Activated CD4-positive, alpha-beta memory T cell treated with anti-CD3 and anti-CD28 coated beads, Interleukin-2, amount 10 ng/mL, durations not matched to agents 7 days and 5 days (primary cell): ENCODE measurements at regions not wholly inside any gene's neighbourhood (a gene's known extent, or its start where the extent isn't known, plus 50 kb on each side); places are given as distances from the start of the nearest gene placed in this dataset.
"Not testable (repeated sequence)": the region's sequence is repeated elsewhere in the genome, so short reads cannot be mapped to it uniquely, and the experiment has no call there.

Experiments used
- CTCF ChIA-PET: fragments of 350-600 bp; sonication (Branson Sonifier 250); formaldehyde crosslinking; loops from one replicate; lab custom pipeline; 2021; ENCODE audit warnings: antibody characterized with exemption, inconsistent platforms; lab: Charles Lee
- POLR2A ChIA-PET: fragments of 350-600 bp; sonication (Branson Sonifier 250); formaldehyde crosslinking; loops from one replicate; lab custom pipeline; 2021; ENCODE audit warnings: antibody characterized with exemption; lab: Charles Lee
- DNase-seq: peaks from one replicate; pipeline ENCODE4 v3.0.0-alpha.2; 2020
- H3K27ac Mint-ChIP-seq: one replicate; pipeline ENCODE4 v1.8.0; 2021; ENCODE audit warnings: mild to moderate bottlenecking, mixed read lengths
- H3K27me3 Mint-ChIP-seq: one replicate; pipeline ENCODE4 v1.8.0; 2021; ENCODE audit warnings: mixed read lengths
- H3K36me3 Mint-ChIP-seq: one replicate; pipeline ENCODE4 v1.8.0; 2021; ENCODE audit warnings: low read depth, mixed read lengths
- H3K4me1 Mint-ChIP-seq: one replicate; pipeline ENCODE4 v1.8.0; 2021; ENCODE audit warnings: mixed read lengths
- H3K4me3 Mint-ChIP-seq: one replicate; pipeline ENCODE4 v1.8.0; 2021; ENCODE audit warnings: mild to moderate bottlenecking, mixed read lengths
- H3K9me3 Mint-ChIP-seq: one replicate; pipeline ENCODE4 v1.8.0; 2021; ENCODE audit warnings: mixed read lengths

GRCh38 chr6:60763464-60764080, 1522.5 kb downstream of the KHDRBS2 start:
- not testable (repeated sequence) for H3K27me3 Mint-ChIP-seq

GRCh38 chr6:60760928-60761327, 1525.1 kb downstream of the KHDRBS2 start:
- CTCF ChIA-PET, H3K4me1 Mint-ChIP-seq, H3K27me3 Mint-ChIP-seq, POLR2A ChIA-PET, H3K27ac Mint-ChIP-seq, H3K4me3 Mint-ChIP-seq, DNase-seq, H3K36me3 Mint-ChIP-seq: not testable (repeated sequence)
- H3K9me3 Mint-ChIP-seq: peaks cover 11% of the 10 kb centered on the region

More at GRCh38 chr6:60763464-60764080, 1522.5 kb downstream of the KHDRBS2 start:
- H3K9me3 Mint-ChIP-seq: peaks cover 12% of the 10 kb centered on the region
- H3K27ac Mint-ChIP-seq, H3K36me3 Mint-ChIP-seq, H3K4me1 Mint-ChIP-seq, CTCF ChIA-PET, H3K4me3 Mint-ChIP-seq, POLR2A ChIA-PET, DNase-seq: not testable (repeated sequence)

- H3K36me3 Mint-ChIP-seq, H3K27me3 Mint-ChIP-seq, POLR2A ChIA-PET, DNase-seq, H3K4me3 Mint-ChIP-seq, H3K4me1 Mint-ChIP-seq, H3K27ac Mint-ChIP-seq: not testable (repeated sequence)
- peaks cover 17% of the 10 kb centered on the region for H3K9me3 Mint-ChIP-seq
- CTCF ChIA-PET: interaction anchor here (0.7 kb wide), 1 partner anchor 408 kb away, joined by 5 read pairs; no protein-coding TSS in a partner anchor
Observed at GRCh38 chr6:60759149-60759825, 1526.7 kb downstream of the KHDRBS2 start.

GRCh38 chr6:60758725-60759124, 1527.3 kb downstream of the KHDRBS2 start:
- H3K27me3 Mint-ChIP-seq, POLR2A ChIA-PET, H3K36me3 Mint-ChIP-seq, H3K27ac Mint-ChIP-seq, DNase-seq, H3K4me3 Mint-ChIP-seq, H3K4me1 Mint-ChIP-seq: not testable (repeated sequence)
- peaks cover 15% of the 10 kb centered on the region for H3K9me3 Mint-ChIP-seq
- CTCF ChIA-PET: interaction anchor here (0.7 kb wide), 2 partner anchors 13 to 409 kb away, joined by 3 to 5 read pairs; no protein-coding TSS in a partner anchor

GRCh38 chr6:60754879-60755278, 1531.1 kb downstream of the KHDRBS2 start:
- Mint-ChIP-seq H3K9me3 (peaks cover 23% of the 10 kb centered on the region), H3K27me3 (no peaks in the 10 kb centered on the region), H3K27ac (no peak overlapping the region), H3K36me3 (no peaks in the 10 kb centered on the region), H3K4me1 (no peaks in the 10 kb centered on the region), H3K4me3 (no peak overlapping the region)
- ChIA-PET CTCF (no interaction called here), POLR2A (no interaction called here)
- no peak for DNase-seq

- H3K9me3 Mint-ChIP-seq: peaks cover 15% of the 10 kb centered on the region
- H3K27me3 Mint-ChIP-seq, H3K4me1 Mint-ChIP-seq, H3K27ac Mint-ChIP-seq, H3K4me3 Mint-ChIP-seq, H3K36me3 Mint-ChIP-seq, CTCF ChIA-PET, DNase-seq, POLR2A ChIA-PET: not testable (repeated sequence)
Observed at GRCh38 chr6:60750353-60751081, 1535.5 kb downstream of the KHDRBS2 start.

GRCh38 chr6:60747765-60748556, 1538.1 kb downstream of the KHDRBS2 start:
- H3K9me3 Mint-ChIP-seq, H3K27ac Mint-ChIP-seq, H3K4me1 Mint-ChIP-seq, H3K36me3 Mint-ChIP-seq, POLR2A ChIA-PET, CTCF ChIA-PET, H3K27me3 Mint-ChIP-seq, H3K4me3 Mint-ChIP-seq, DNase-seq: not testable (repeated sequence)

- CTCF ChIA-PET, H3K9me3 Mint-ChIP-seq, H3K27ac Mint-ChIP-seq, H3K27me3 Mint-ChIP-seq, DNase-seq, H3K4me3 Mint-ChIP-seq, H3K36me3 Mint-ChIP-seq, H3K4me1 Mint-ChIP-seq, POLR2A ChIA-PET: not testable (repeated sequence)
Observed at GRCh38 chr6:60737764-60738425, 1548.1 kb downstream of the KHDRBS2 start.

GRCh38 chr6:60737315-60737714, 1548.7 kb downstream of the KHDRBS2 start:
- DNase-seq, CTCF ChIA-PET, H3K9me3 Mint-ChIP-seq, POLR2A ChIA-PET, H3K4me3 Mint-ChIP-seq, H3K27ac Mint-ChIP-seq, H3K4me1 Mint-ChIP-seq, H3K36me3 Mint-ChIP-seq, H3K27me3 Mint-ChIP-seq: not testable (repeated sequence)

- CTCF ChIA-PET, DNase-seq, H3K36me3 Mint-ChIP-seq, H3K27me3 Mint-ChIP-seq, H3K4me3 Mint-ChIP-seq, H3K27ac Mint-ChIP-seq, POLR2A ChIA-PET, H3K4me1 Mint-ChIP-seq: not testable (repeated sequence)
- H3K9me3 Mint-ChIP-seq: peaks cover 12% of the 10 kb centered on the region
Observed at GRCh38 chr6:60723935-60724334, 1562.1 kb downstream of the KHDRBS2 start.

- Mint-ChIP-seq H3K4me1 (no peaks in the 10 kb centered on the region), H3K27me3 (no peaks in the 10 kb centered on the region), H3K4me3 (no peak overlapping the region), H3K36me3 (no peaks in the 10 kb centered on the region), H3K27ac (no peak overlapping the region), H3K9me3 (peaks cover 15% of the 10 kb centered on the region)
- CTCF ChIA-PET: no interaction called here
- no peak for DNase-seq
- POLR2A ChIA-PET: no interaction called here
Observed at GRCh38 chr6:60695232-60695631, 1590.8 kb downstream of the KHDRBS2 start.

- ChIA-PET CTCF (no interaction called here), POLR2A (no interaction called here)
- Mint-ChIP-seq H3K27ac (no peak overlapping the region), H3K27me3 (no peaks in the 10 kb centered on the region), H3K9me3 (peaks cover 2% of the 10 kb centered on the region), H3K4me1 (no peaks in the 10 kb centered on the region), H3K4me3 (no peak overlapping the region), H3K36me3 (no peaks in the 10 kb centered on the region)
- DNase-seq: no peak
Observed at GRCh38 chr6:60687085-60687484, 1598.9 kb downstream of the KHDRBS2 start.
